ENCODE measurements at regions not wholly inside any gene's neighbourhood (a gene's known extent, or its start where the extent isn't known, plus 50 kb on each side); places are given as distances from the start of the nearest gene placed in this dataset.
"Not testable (repeated sequence)": the region's sequence is repeated elsewhere in the genome, so short reads cannot be mapped to it uniquely, and the experiment has no call there.

DNA sequence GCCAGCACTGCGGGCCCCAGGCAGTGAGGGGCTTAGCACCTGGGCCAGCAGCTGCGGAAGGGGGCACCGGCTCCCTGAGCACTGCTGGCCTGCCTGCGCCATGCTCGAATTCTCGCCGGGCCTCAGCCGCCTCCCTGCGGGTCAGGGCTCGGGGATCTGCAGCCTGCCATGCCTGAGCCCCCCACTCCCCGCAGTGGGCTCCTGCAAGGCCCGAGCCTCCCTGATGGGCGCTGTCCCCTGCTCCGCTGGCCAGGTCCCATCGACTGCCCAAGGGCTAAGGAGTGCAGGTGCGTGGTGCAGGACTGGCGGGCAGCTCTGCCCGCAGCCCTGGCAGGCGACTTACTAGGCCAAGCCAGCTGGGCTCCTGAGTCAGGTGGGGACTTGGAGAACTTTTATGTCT lies 133.3 kb upstream of the LMNTD1 start:
- TF ChIP-seq EZH2 (IDR thresholded peaks at IDR 0.05; ENCODE audit: low read length, missing control alignments) (no peak), CTCF (conservative IDR thresholded peaks at IDR 0.05 in 1 of 2, IDR thresholded peaks at IDR 0.05 in 1 of 2; ENCODE audit: low read depth in 1 of 2, low read length in 2 of 2) (no peak)
- no peak overlapping the region for H3K4me3 ChIP-seq (replicated peaks in 1 of 4; ENCODE audit: control extremely low read depth in 1 of 4, insufficient read depth in 1 of 4, low read depth in 3 of 4, low read length in 4 of 4)
- no peak overlapping the region for H3K4me2 ChIP-seq (ENCODE audit: extremely low read depth, insufficient read depth, low read length)
- H3K36me3 ChIP-seq (ENCODE audit: control insufficient read depth, insufficient read depth, low read length) = no peaks in the 10 kb centered on the region
- H2AFZ ChIP-seq (ENCODE audit: low read length) = no peak overlapping the region
- no peak overlapping the region for H3K9ac ChIP-seq (ENCODE audit: insufficient read depth, low read length)
- H3K79me2 ChIP-seq (ENCODE audit: control insufficient read depth, insufficient read depth, low read length) = no peaks in the 10 kb centered on the region
- H3K4me1 ChIP-seq (ENCODE audit: control insufficient read depth, extremely low read depth, insufficient read depth, low read length) = no peaks in the 10 kb centered on the region
- H3K9me3 ChIP-seq (ENCODE audit: control insufficient read depth, insufficient read depth, low read depth, low read length) = no peaks in the 10 kb centered on the region
- no peak for DNase-seq (ENCODE audit: low read depth in 2 of 2)
- H3K27me3 ChIP-seq (ENCODE audit: control insufficient read depth, insufficient read depth, low read length) = no peaks in the 10 kb centered on the region
- H3K27ac ChIP-seq (ENCODE audit: insufficient read depth, low read length) = no peak overlapping the region
- H4K20me1 ChIP-seq (ENCODE audit: control insufficient read depth, extremely low read depth, insufficient read depth, low read length) = no peaks in the 10 kb centered on the region

DNA sequence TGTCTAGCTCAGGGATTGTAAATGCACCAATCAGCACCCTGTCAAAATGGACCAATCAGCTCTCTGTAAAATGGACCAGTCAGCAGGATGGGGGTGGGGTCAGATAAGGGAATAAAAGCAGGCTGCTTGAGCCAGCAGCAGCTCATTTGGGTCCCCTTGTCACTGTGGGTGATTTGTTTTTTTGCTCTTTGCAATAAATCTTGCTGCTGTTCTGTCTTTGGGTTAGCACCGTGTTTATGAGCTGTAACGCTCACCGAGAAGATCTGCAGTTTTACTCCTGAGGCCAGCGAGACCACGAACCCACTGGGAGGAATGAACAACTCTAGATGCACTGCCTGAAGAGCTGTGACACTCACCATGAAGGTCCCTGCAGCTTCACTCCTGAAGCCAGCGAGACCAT lies 134.1 kb upstream of the LMNTD1 start:
- TF ChIP-seq EZH2 (IDR thresholded peaks at IDR 0.05; ENCODE audit: low read length, missing control alignments) = no peak
- TF ChIP-seq CTCF (conservative IDR thresholded peaks at IDR 0.05 in 1 of 2, IDR thresholded peaks at IDR 0.05 in 1 of 2; ENCODE audit: low read depth in 1 of 2, low read length in 2 of 2) = no peak
- Histone ChIP-seq H3K27me3 (ENCODE audit: control insufficient read depth, insufficient read depth, low read length) (no peaks in the 10 kb centered on the region), H3K9me3 (ENCODE audit: control insufficient read depth, insufficient read depth, low read depth, low read length) (no peaks in the 10 kb centered on the region), H3K9ac (ENCODE audit: insufficient read depth, low read length) (no peak overlapping the region), H4K20me1 (ENCODE audit: control insufficient read depth, extremely low read depth, insufficient read depth, low read length) (no peaks in the 10 kb centered on the region), H3K79me2 (ENCODE audit: control insufficient read depth, insufficient read depth, low read length) (no peaks in the 10 kb centered on the region), H3K4me3 (replicated peaks in 1 of 4; ENCODE audit: control extremely low read depth in 1 of 4, insufficient read depth in 1 of 4, low read depth in 3 of 4, low read length in 4 of 4) (no peak overlapping the region), H3K36me3 (ENCODE audit: control insufficient read depth, insufficient read depth, low read length) (no peaks in the 10 kb centered on the region), H3K4me2 (ENCODE audit: extremely low read depth, insufficient read depth, low read length) (no peak overlapping the region), H3K4me1 (ENCODE audit: control insufficient read depth, extremely low read depth, insufficient read depth, low read length) (no peaks in the 10 kb centered on the region), H3K27ac (ENCODE audit: insufficient read depth, low read length) (no peak overlapping the region), H2AFZ (ENCODE audit: low read length) (no peak overlapping the region)
- DNase-seq (ENCODE audit: low read depth in 2 of 2) = no peak

GRCh38 chr12:25688851-25689250 lies 135.8 kb upstream of the LMNTD1 start:
- H3K4me2 ChIP-seq (ENCODE audit: extremely low read depth, insufficient read depth, low read length); H4K20me1 ChIP-seq (ENCODE audit: control insufficient read depth, extremely low read depth, insufficient read depth, low read length); H3K79me2 ChIP-seq (ENCODE audit: control insufficient read depth, insufficient read depth, low read length); H2AFZ ChIP-seq (ENCODE audit: low read length); H3K4me3 ChIP-seq (replicated peaks in 1 of 4; ENCODE audit: control extremely low read depth in 1 of 4, insufficient read depth in 1 of 4, low read depth in 3 of 4, low read length in 4 of 4); H3K9ac ChIP-seq (ENCODE audit: insufficient read depth, low read length); H3K27ac ChIP-seq (ENCODE audit: insufficient read depth, low read length); DNase-seq (ENCODE audit: low read depth in 2 of 2); H3K27me3 ChIP-seq (ENCODE audit: control insufficient read depth, insufficient read depth, low read length); H3K4me1 ChIP-seq (ENCODE audit: control insufficient read depth, extremely low read depth, insufficient read depth, low read length); H3K9me3 ChIP-seq (ENCODE audit: control insufficient read depth, insufficient read depth, low read depth, low read length); H3K36me3 ChIP-seq (ENCODE audit: control insufficient read depth, insufficient read depth, low read length): not testable (repeated sequence)

All from fibroblast of lung (primary cell).